AG04449 (cell line): ENCODE measurements at regions not wholly inside any gene's neighbourhood (a gene's known extent, or its start where the extent isn't known, plus 50 kb on each side); places are given as distances from the start of the nearest gene placed in this dataset.
"Not testable (repeated sequence)": the region's sequence is repeated elsewhere in the genome, so short reads cannot be mapped to it uniquely, and the experiment has no call there.

Experiments
- CTCF ChIA-PET: fragments of 350-600 bp; formaldehyde crosslinking; extraction: SDS; loops from one replicate; lab custom pipeline; 2021; ENCODE audit warnings: antibody characterized with exemption; lab: Yijun Ruan, JAX
- POLR2A ChIA-PET: fragments of 400-600, 350-600 bp; formaldehyde crosslinking; extraction: SDS; loops from one replicate; lab custom pipeline; 2020; ENCODE audit warnings: antibody characterized with exemption, inconsistent platforms; lab: Yijun Ruan, JAX
- DNase-seq: peaks from one replicate; pipeline ENCODE4 v3.0.0-alpha.2; 2010; ENCODE audit warnings: low read depth, low spot score
- H3K4me3 ChIP-seq: 2 replicates; pipeline ENCODE4 v1.5.1; 2011; ENCODE audit warnings: low read depth, mild to moderate bottlenecking, control low read depth, low read length
- TF ChIP-seq, protein P1 (sequence below): IDR thresholded peaks from one replicate; pipeline ENCODE4 v1.5.1; 2011; ENCODE audit warnings: mild to moderate bottlenecking, moderate library complexity, low read length, control low read depth, inconsistent platforms; ENCODE audit not compliant: insufficient read depth; ENCODE audit errors: missing control alignments

DNA sequence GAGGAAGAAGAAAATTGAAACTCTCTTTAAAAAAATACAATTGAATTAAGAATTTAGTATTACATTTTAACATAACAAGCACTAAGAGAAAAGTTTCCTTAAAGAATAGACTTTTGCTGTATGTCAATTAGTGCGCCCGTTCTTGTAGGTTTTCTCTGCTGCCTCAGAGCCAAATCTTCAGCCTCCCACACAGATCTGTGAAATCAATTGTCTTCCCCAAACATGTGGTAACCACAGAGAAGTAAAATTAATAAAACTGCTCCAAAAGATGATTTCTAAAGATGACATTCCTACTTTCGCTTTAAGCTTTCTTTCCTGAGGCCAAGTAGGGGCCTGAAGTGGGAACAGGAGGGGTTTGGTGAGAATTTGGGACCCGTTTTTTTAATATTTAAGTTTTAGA lies 113.2 kb upstream of the ADO start:
- H3K4me3 ChIP-seq = no peak overlapping the region
- TF ChIP-seq, protein P1, sequence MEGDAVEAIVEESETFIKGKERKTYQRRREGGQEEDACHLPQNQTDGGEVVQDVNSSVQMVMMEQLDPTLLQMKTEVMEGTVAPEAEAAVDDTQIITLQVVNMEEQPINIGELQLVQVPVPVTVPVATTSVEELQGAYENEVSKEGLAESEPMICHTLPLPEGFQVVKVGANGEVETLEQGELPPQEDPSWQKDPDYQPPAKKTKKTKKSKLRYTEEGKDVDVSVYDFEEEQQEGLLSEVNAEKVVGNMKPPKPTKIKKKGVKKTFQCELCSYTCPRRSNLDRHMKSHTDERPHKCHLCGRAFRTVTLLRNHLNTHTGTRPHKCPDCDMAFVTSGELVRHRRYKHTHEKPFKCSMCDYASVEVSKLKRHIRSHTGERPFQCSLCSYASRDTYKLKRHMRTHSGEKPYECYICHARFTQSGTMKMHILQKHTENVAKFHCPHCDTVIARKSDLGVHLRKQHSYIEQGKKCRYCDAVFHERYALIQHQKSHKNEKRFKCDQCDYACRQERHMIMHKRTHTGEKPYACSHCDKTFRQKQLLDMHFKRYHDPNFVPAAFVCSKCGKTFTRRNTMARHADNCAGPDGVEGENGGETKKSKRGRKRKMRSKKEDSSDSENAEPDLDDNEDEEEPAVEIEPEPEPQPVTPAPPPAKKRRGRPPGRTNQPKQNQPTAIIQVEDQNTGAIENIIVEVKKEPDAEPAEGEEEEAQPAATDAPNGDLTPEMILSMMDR = no peak
- CTCF ChIA-PET = no interaction called here
- DNase-seq = no peak
- POLR2A ChIA-PET = no interaction called here

DNA sequence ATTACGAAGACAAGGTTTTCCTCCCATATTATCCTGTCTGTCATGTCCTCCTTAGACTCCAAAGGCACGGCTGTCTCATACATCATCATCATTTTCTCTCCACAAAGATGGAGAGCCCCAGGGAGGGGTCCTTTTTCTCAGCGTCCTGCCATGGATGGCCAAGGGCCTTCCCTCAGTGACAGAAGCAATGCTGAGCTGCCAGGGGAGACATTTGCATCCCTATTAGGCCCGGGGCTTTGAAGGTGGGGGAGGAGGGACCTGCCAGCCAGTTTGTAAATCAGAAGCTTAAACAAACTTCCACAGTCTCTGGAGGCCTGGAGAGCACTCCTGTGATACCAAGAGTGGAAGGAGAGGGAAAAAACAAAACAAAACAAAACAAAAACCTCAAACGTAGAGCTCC lies 112.4 kb upstream of the ADO start:
- TF ChIP-seq, protein P1 = no peak
- ChIA-PET POLR2A (no interaction called here), CTCF (no interaction called here)
- DNase-seq = no peak
- no peak overlapping the region for H3K4me3 ChIP-seq

DNA sequence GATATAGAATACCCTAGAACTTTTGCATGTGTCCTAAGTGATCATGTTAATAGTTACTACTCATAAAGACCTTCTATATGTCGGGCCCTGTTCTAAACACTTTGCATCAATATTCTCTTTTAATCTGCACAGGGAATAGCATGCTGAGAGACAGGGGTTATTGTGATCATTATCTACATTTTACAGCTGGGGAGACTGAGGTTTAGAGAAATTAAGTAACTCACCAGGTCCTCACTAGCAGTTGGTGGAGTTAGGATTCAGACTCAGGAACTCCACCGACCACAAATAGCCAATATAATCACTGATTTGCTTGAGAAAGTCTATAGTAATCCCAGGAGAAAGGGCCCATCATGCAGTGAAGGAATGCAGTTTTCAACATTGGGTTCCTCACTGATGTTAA lies 111.2 kb upstream of the ADO start:
- POLR2A ChIA-PET = no interaction called here
- CTCF ChIA-PET = no interaction called here

DNA sequence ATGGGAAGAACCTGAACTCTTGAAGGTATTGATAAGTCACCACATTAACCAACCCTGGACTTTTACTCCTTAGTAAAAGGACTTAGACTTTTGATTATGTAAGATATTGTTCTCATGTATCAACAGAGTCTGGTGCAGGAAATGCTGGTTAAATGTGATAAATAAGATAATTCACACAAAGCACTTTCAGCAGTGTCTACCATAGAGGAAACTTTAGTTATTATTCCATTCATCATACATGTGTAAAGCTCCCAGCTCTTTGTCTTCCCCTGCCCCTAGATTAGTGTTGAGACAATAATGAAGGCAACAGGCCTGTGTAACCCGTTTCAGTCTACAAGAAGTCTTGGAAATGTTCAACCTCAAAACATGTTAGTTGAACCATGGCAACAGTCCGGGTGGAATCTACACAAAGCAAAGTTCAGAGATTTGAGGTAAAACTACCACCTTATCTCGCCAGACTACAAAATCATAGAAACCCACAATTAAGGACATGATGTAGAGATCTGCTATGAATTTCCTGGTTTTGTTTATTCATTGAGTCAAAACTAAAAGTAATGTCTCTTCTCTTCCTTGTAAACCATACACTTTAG lies 109.9 kb upstream of the ADO start:
- H3K4me3 ChIP-seq = no peak overlapping the region
- POLR2A ChIA-PET = no interaction called here
- TF ChIP-seq, protein P1 = no peak
- no peak for DNase-seq
- CTCF ChIA-PET = interaction anchor here (1.6 kb wide), 1 partner anchor 9 kb away, joined by 6 read pairs; no protein-coding TSS in a partner anchor

More for the DNA sequence above, 111.2 kb upstream of the ADO start:
- H3K4me3 ChIP-seq = no peak overlapping the region
- TF ChIP-seq, protein P1 = no peak
- no peak for DNase-seq

DNA sequence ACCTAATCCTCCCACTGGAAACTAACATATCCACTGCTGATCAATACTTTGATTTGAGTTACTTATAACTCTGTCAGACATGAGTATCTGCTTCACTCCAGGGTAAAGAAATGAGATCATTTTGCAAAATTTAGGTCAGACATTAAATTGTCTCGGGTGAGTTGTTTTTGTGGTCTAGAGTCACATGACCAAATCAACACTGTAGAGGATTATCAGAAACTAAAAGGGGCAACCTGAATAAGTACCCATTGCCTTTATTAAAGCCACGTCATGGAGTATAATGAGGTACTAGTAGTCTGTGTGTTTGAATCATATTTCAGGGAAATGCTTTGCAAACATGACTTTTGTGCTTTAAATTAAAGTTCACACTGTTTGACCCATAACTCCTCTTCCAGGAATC lies 107.7 kb upstream of the ADO start:
- CTCF ChIA-PET = no interaction called here
- TF ChIP-seq, protein P1 = no peak
- no peak for DNase-seq
- no peak overlapping the region for H3K4me3 ChIP-seq
- POLR2A ChIA-PET = no interaction called here

DNA sequence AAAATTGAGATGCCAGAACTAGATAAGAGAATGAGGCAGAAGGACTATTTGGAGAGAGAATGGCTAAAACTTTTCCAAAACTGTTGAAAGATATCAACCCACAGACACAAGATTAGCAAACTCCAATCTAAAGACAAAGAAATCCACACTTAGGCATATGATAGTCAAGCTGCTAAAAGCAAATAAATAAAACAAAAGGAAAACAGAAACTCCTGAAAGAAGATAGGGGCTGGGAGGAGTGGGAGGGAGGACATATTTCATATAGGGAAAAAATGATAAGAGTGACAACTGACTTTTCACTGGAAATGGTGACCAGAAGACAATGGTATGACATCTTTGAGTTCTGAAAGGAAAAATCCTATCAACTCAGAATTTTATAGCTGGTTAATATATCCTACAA lies 105.4 kb upstream of the ADO start:
- CTCF ChIA-PET = no interaction called here
- DNase-seq = no peak
- TF ChIP-seq, protein P1 = no peak
- H3K4me3 ChIP-seq = no peak overlapping the region
- POLR2A ChIA-PET = no interaction called here

DNA sequence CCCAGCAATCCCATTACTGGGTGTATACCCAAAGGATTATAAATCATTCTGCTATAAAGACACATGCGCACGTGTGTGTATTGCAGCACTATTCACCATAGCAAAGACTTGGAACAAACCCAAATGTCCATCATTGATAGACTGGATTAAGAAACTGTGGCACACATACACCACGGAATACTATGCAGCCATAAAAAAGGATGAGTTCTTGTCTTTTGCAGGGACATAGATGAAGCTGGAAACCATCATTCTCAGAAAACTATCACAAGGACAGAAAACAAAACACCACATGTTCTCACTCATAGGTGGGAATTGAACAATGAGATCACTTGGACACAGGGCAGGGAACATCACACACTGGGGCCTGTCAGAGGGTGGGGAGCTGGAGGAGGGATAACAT lies 100.4 kb upstream of the ADO start:
- POLR2A ChIA-PET, DNase-seq, CTCF ChIA-PET, H3K4me3 ChIP-seq: not testable (repeated sequence)
